ENCODE measurements at regions not wholly inside any gene's neighbourhood (a gene's known extent, or its start where the extent isn't known, plus 50 kb on each side); places are given as distances from the start of the nearest gene placed in this dataset.
"Not testable (repeated sequence)": the region's sequence is repeated elsewhere in the genome, so short reads cannot be mapped to it uniquely, and the experiment has no call there.

- no peak for DNase-seq (ENCODE audit: low read depth in 2 of 2)
Measured at GRCh38 chr14:55977392-55978150, 140.6 kb upstream of the PELI2 start.

DNA sequence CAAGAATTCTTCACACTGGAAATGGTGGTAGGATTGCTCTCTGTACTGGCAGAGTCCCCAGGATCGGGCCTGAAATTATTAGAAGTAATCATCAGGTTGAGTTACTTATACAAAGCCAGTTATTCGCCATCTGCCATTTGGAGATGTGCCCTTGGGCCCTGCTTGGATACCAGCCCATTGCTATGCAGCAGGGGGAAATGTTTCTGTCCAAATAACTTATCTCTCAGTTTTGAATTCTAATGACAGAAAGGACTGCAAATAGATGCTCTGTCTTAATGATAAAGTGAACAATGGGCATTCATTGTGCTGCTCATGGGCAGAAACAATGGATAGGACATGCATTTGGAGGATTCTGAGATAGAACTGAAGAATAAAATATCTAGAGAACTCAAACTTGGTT lies 139.1 kb upstream of the PELI2 start:
- no peak for DNase-seq (ENCODE audit: low read depth in 2 of 2)

GRCh38 chr14:55979781-55980180 lies 138.4 kb upstream of the PELI2 start:
- no peak for DNase-seq (ENCODE audit: low read depth in 2 of 2)

DNA sequence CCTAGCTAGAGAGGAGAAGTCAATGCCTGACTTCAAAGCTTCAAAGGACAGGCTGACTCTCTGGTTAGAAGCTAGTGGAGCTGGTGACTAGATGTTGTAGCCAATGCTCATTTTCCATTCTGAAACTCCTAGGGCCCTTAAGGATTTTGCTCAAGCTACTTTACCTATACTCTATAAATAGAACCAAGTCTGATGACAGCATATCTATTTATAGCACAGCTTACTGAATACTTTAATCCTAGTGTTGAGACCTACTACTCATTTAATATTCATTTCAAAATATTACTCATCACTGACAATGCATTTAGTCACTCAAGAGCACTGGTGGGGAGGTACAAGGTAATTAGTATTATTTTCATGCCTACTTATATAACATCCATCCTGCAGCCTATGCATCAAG lies 137.2 kb upstream of the PELI2 start:
- no peak for DNase-seq (ENCODE audit: low read depth in 2 of 2)

DNA sequence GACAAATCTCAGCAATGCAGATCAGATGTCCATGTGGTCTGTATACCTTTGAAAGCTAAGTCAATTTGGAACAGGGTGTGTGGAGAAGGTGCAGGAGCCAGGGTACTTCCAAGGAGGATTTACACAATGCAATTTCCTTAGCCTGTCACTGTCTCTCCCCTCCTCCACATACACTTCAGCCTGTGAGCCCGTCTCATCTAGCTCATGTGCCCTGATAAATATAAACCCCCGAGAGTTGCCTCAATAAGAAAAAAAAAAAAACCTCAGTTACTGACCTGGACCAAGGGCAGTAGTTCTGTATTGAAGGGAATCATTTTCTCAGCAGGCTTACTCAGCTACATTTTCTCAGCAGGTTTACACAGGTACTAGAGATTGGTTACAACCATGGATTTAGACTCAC lies 132.1 kb upstream of the PELI2 start:
- DNase-seq (ENCODE audit: low read depth in 2 of 2), result no peak

DNA sequence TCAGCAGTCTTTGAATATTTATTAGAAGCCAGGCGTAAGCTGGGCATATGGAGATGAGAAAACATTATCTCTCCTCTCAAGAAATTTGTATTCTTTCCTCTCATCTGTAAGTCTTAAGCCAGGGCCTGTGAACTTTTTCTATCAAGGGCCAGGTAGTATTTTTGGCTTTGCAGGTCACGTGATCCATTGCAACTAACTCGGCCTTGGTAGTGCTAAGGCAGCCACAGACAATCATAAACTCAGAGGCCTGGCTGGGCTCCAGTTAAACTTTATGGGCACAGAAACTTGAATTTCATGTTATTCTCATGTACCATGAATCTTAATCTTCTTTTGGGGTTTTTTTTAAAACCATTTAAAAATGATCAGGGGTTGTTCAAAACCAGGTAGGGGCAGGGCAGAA lies 117.4 kb upstream of the PELI2 start:
- no peak for DNase-seq (ENCODE audit: low read depth in 2 of 2)

- DNase-seq (ENCODE audit: low read depth in 2 of 2), result no peak
Measured at GRCh38 chr14:56002342-56002741, 115.9 kb upstream of the PELI2 start.

GRCh38 chr14:56002876-56003625 lies 115.2 kb upstream of the PELI2 start:
- DNase-seq (ENCODE audit: low read depth in 2 of 2), result peak; percentile 24 to 27

GRCh38 chr14:56004323-56004722 lies 113.9 kb upstream of the PELI2 start:
- DNase-seq (ENCODE audit: low read depth in 2 of 2), result no peak

DNA sequence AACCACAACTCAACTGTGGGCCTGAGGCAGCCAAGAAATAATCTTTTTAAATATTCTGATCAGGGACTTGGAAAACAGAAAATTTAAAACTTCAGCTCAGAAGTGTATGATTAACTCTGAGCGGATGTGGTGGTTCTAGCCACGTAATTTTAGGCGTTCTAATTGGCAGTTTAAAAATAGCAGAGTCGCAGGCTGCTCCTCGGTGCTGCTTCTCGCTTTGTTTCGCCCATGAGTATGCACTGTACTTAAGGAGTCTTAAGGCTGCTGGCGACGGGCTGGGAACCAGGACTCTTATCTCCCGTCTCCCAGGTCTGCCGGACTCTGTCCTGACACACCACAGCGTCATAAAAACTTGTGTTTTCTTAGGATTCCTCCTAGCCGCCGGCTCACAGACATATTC lies 113.4 kb upstream of the PELI2 start:
- DNase-seq (ENCODE audit: low read depth in 2 of 2), result peak in 1 of 2 donors; percentile 4

DNA sequence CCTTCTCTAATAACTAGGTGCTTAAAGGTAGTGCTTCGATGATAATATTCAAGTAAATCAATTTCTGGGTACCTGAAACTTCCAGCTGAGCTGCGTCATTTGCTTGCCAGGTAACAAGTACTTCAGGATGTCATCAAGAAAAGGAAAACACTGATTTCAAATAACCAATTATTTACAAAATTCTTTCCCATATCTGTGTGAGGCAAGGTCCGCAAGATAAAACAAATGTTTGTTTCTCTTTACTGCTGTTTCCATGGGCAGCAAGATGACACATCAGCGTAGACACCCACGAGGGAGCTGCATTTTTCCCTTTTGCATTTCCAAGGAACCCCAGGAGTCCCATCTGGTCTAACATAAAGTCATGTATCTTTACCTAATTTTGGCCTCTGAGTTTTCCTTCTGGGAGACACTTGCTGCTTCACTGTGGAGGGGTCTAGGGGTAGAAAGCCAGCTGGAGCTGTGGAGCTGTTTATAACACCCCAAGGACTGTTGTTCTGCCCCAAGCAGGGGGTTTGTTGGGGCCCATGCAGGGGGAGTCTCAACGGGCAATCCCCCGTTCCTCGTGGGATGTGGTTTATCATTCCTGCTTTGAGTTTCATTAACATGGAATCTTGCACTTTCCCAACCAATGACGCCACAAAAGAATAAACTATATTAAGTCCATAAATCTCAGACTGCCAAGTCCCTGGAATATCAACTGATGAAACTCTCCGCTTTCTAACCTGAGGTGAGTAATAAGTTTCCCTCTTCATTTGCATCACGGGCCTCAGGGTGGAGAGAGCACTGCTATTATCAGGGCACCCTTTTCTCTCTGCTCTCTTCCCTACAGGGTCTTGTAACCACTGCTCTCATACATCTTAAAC lies 112.8 kb upstream of the PELI2 start:
- DNase-seq (ENCODE audit: low read depth in 2 of 2), result no peak

- not testable (repeated sequence) for DNase-seq (ENCODE audit: low read depth in 2 of 2)
Measured at GRCh38 chr14:56007491-56007890, 110.7 kb upstream of the PELI2 start.

DNA sequence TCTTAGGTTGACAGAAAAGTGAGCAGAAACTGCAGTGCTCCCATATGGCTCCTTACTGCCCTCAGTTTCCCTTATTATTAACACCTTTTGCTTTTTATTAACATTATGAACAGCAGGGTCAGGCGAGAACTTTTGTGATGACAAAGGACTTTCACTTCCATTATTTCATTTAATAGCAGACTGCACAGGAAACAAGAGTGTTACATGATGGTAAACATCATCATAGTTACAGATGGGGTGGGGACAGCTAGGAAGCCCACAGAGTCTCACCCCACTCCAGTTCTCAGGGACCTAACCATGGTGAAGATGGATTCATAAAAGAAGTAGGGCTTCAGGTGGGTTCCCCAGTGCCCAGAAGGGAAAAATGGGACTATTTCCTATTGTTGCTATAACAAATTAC lies 110.1 kb upstream of the PELI2 start:
- DNase-seq (ENCODE audit: low read depth in 2 of 2), result no peak

DNA sequence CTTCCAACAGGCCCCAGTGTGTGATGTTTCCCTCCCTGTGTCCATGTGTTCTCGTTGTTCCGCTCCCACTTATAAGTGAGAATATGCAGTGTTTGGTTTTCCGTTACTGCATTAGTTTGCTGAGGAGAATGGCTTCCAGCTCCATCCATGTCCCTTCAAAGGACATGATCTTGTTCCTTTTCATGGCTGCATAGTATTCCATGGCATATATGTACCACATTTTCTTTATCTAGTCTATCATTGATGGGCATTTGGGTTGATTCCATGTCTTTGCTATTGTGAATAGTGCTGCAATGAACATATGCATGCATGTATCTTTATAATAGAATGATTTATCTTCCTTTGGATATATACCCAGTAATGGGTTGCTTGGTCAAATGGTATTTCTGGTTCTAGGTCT lies 109.5 kb upstream of the PELI2 start:
- not testable (repeated sequence) for DNase-seq (ENCODE audit: low read depth in 2 of 2)

DNA sequence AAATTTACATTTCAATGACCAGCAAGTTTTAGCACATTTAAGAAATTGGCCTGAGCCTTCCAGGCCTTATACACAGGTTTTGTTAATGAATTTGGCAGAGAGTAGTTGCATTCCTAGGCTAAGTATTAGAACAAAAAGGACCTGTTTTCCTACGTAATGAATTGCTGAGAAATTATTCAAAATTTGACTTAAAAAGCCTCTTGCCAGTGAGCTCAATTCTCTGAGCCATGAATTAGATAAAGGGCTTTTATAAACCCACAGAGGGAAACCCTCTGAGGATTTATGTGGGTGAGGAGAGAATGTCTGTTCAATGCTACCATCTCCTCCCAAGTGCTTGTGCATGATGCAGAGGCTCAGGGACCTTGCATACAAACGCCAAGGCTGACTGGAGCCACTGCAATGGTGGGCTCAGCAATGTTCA lies 94.5 kb upstream of the PELI2 start:
- no peak for DNase-seq (ENCODE audit: low read depth in 2 of 2)

GRCh38 chr14:56025191-56025590 lies 93.0 kb upstream of the PELI2 start:
- DNase-seq (ENCODE audit: low read depth in 2 of 2), result no peak

DNA sequence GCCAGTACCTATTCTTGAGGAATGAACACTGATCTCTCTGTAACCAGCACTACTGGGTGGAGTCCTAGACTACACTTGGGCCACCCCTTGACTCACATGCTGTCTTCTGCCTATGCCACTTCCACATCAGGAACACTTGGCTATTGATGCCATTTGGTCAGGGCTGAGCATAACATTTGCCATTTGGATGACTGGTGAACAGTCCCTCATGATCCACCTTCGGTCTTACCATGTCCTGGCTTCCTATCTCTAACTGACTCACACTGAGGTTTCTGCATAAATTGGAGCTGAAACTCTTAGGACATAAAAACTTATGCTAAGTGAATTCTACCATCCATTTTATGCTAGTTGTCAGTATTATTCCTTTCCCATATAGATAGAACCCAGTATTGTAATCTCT lies 91.7 kb upstream of the PELI2 start:
- no peak for DNase-seq (ENCODE audit: low read depth in 2 of 2)

- DNase-seq (ENCODE audit: low read depth in 2 of 2), result no peak
Measured at GRCh38 chr14:56027421-56027820, 90.8 kb upstream of the PELI2 start.

DNA sequence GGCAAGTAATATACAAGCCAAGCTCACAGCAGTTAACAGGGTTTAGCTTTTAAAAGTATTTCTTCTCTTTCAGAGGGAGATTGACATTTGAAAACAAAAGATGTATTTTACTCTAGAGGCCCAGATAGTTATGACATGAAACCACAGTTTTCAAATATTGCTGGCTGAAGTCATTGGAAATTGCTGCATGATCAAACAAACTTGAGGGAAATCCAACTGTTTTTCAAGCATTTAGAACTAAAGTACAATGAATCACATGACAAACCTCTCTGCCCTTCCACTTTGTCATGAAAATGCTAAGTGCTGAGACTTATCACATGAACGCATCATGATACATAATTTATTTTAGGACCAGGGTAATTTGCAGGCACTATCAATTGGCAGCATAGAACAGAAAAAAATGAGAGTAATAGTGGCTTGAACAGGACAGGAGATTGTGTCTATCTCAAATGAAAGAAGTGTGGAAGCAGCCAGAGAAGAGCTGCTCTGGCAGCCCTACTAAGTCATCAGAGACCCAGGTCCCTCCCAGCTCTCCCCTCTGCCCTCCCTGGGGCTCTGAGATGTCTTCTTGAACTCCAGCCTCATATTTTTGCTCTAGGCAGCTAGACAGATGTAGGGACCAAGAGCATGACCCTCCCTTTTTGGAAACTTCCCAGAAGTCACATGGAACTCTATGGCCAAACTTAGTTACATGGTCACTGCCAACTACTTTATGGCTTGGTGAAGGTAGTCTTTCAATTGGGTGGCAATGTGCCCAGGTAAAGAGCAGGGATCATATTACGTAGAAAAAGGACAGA lies 90.1 kb upstream of the PELI2 start:
- no peak for DNase-seq (ENCODE audit: low read depth in 2 of 2)

DNA sequence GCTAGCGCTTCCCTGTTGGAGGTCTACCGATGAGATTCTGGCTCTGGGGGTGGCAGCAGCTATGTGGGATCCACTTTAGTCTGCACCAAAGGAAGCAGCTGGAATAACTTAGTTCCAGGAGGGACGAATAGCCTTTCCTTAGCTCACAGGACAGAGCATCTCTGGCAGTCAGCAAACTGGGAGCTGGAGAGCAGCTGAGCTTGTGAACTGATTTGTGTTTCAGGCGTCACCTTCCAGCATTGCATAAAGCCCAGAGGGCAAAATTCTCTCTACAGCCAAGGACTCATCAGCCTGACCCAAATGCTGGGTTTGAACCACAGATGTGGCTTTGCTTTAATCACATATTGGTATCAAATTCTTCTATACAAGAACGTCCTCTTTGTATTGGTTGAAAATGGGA lies 81.9 kb upstream of the PELI2 start:
- DNase-seq (ENCODE audit: low read depth in 2 of 2), result no peak

DNA sequence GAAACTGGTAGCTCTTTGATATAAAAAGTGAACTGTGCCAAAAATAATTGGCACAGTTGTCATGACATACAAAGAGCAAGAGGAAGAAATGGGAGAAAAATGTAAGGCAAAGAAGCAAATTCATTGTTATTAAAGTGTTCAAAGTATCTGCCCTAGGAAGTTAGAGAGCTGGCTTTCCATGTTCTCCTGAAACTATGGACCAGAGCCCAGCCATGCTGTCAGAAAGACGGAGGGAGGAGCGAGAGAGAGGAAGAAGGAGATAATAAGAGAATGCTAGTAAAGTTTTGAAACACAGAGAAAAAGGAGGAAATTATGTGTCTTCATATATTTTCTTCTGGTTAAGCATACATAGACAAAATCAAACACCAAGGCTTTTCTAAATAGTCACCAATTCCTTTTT lies 78.1 kb upstream of the PELI2 start:
- DNase-seq (ENCODE audit: low read depth in 2 of 2), result no peak

DNA sequence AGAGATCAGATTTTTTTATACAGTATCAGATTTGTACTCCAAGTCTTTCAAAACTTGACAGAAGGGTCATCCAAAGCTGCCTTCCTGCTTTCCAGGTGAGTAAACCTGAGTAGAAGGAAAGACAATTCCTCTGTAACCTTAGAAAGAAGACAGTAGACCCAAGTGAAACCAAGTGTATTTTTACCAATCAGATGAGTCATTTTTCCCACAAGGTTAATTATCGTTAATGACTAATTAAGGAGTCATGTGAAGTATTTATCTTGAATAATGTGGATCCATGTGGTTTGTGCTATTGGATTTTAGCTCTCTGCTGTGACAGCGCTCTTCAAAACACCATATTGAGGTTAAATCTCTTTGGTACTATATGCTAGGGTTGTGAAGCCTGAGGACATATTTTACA lies 74.0 kb upstream of the PELI2 start:
- DNase-seq (ENCODE audit: low read depth in 2 of 2), result no peak

Data from stimulated activated CD4-positive, alpha-beta T cell treated with anti-CD3 and anti-CD28 coated beads, Interleukin-15, amount 100 ng/mL, for 48 hours (primary cell).